ENCODE measurements at regions not wholly inside any gene's neighbourhood (a gene's known extent, or its start where the extent isn't known, plus 50 kb on each side); places are given as distances from the start of the nearest gene placed in this dataset.

- Histone ChIP-seq H3K27ac (ENCODE audit: low read length) (no peak overlapping the region), H3K4me1 (ENCODE audit: control insufficient read depth, insufficient read depth, low read length) (no peaks in the 10 kb centered on the region), H3K27me3 (ENCODE audit: control insufficient read depth, insufficient read depth, low read length) (no peaks in the 10 kb centered on the region), H3K9me3 (ENCODE audit: control insufficient read depth, insufficient read depth, low read depth, low read length) (no peaks in the 10 kb centered on the region), H3K36me3 (ENCODE audit: control insufficient read depth, insufficient read depth, low read length) (no peaks in the 10 kb centered on the region), H3K4me3 (ENCODE audit: low read depth in 2 of 2, low read length in 2 of 2) (no peak overlapping the region)
- POLR2A ChIA-PET: no interaction called here
- intact Hi-C loops (cut with micrococcal nuclease; ENCODE audit: unreplicated experiment): no loop called here
- in situ Hi-C loops (cut with HindIII; ENCODE audit: low pct_unique_long_range_greater_than_20kb, low sequenced_read_pairs): no loop called here
- DNase-seq (ENCODE audit: low read depth, low spot score): no peak
- BruUV-seq (replicated peaks): no TSS peak
- CTCF ChIA-PET: no interaction called here
- ATAC-seq: no peak
- TF ChIP-seq POLR2AphosphoS5 (IDR thresholded peaks at IDR 0.05; ENCODE audit: low read depth, low read length): no peak
- TF ChIP-seq, protein P1, sequence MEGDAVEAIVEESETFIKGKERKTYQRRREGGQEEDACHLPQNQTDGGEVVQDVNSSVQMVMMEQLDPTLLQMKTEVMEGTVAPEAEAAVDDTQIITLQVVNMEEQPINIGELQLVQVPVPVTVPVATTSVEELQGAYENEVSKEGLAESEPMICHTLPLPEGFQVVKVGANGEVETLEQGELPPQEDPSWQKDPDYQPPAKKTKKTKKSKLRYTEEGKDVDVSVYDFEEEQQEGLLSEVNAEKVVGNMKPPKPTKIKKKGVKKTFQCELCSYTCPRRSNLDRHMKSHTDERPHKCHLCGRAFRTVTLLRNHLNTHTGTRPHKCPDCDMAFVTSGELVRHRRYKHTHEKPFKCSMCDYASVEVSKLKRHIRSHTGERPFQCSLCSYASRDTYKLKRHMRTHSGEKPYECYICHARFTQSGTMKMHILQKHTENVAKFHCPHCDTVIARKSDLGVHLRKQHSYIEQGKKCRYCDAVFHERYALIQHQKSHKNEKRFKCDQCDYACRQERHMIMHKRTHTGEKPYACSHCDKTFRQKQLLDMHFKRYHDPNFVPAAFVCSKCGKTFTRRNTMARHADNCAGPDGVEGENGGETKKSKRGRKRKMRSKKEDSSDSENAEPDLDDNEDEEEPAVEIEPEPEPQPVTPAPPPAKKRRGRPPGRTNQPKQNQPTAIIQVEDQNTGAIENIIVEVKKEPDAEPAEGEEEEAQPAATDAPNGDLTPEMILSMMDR (IDR thresholded peaks at IDR 0.05): no peak
- TF ChIP-seq, protein P2, sequence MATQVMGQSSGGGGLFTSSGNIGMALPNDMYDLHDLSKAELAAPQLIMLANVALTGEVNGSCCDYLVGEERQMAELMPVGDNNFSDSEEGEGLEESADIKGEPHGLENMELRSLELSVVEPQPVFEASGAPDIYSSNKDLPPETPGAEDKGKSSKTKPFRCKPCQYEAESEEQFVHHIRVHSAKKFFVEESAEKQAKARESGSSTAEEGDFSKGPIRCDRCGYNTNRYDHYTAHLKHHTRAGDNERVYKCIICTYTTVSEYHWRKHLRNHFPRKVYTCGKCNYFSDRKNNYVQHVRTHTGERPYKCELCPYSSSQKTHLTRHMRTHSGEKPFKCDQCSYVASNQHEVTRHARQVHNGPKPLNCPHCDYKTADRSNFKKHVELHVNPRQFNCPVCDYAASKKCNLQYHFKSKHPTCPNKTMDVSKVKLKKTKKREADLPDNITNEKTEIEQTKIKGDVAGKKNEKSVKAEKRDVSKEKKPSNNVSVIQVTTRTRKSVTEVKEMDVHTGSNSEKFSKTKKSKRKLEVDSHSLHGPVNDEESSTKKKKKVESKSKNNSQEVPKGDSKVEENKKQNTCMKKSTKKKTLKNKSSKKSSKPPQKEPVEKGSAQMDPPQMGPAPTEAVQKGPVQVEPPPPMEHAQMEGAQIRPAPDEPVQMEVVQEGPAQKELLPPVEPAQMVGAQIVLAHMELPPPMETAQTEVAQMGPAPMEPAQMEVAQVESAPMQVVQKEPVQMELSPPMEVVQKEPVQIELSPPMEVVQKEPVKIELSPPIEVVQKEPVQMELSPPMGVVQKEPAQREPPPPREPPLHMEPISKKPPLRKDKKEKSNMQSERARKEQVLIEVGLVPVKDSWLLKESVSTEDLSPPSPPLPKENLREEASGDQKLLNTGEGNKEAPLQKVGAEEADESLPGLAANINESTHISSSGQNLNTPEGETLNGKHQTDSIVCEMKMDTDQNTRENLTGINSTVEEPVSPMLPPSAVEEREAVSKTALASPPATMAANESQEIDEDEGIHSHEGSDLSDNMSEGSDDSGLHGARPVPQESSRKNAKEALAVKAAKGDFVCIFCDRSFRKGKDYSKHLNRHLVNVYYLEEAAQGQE (IDR thresholded peaks at IDR 0.05; ENCODE audit: insufficient read depth in 1 of 2, low read depth in 2 of 2, low read length in 1 of 2): no peak
- no peak for TF ChIP-seq SIN3A (IDR thresholded peaks at IDR 0.05; ENCODE audit: borderline replicate concordance, insufficient read depth, low read depth, low read length)
- TF ChIP-seq TCF7L2 (IDR thresholded peaks at IDR 0.05; ENCODE audit: low read depth, low read length): no peak
Observed at GRCh38 chr3:182485301-182485700, 308.0 kb upstream of the ATP11B start.

DNA sequence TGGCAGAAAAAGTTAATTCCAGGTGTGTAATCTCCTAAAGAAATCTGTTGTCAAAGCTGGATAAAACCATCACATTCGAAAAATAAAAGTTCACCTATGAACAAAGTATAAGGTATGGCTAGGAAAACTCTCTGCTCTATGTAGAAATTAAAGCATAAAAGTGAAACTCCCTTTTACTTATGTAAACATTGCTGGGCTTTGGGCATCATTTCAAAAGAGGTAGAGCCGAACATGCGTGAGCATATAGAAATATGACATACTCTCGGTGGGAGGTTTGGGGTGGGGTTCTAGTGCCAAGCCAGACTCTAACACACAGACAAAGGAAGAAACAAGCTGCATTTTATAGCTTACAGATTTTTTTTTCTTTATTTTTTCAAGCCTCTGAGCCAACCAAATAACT lies 306.8 kb upstream of the ATP11B start:
- no peak overlapping the region for H3K4me3 ChIP-seq (ENCODE audit: low read depth in 2 of 2, low read length in 2 of 2)
- ChIA-PET CTCF (no interaction called here), POLR2A (no interaction called here)
- BruUV-seq (replicated peaks): no TSS peak
- H3K4me1 ChIP-seq (ENCODE audit: control insufficient read depth, insufficient read depth, low read length): no peaks in the 10 kb centered on the region
- no peak overlapping the region for H3K27ac ChIP-seq (ENCODE audit: low read length)
- ATAC-seq: no peak
- DNase-seq (ENCODE audit: low read depth, low spot score): no peak
- intact Hi-C loops (cut with micrococcal nuclease; ENCODE audit: unreplicated experiment): no loop called here
- H3K9me3 ChIP-seq (ENCODE audit: control insufficient read depth, insufficient read depth, low read depth, low read length): no peaks in the 10 kb centered on the region
- no peaks in the 10 kb centered on the region for H3K27me3 ChIP-seq (ENCODE audit: control insufficient read depth, insufficient read depth, low read length)
- TF ChIP-seq SIN3A (IDR thresholded peaks at IDR 0.05; ENCODE audit: borderline replicate concordance, insufficient read depth, low read depth, low read length): no peak
- no peak for TF ChIP-seq TCF7L2 (IDR thresholded peaks at IDR 0.05; ENCODE audit: low read depth, low read length)
- no peak for TF ChIP-seq POLR2AphosphoS5 (IDR thresholded peaks at IDR 0.05; ENCODE audit: low read depth, low read length)
- TF ChIP-seq, protein P2 (IDR thresholded peaks at IDR 0.05; ENCODE audit: insufficient read depth in 1 of 2, low read depth in 2 of 2, low read length in 1 of 2): no peak
- TF ChIP-seq, protein P1 (IDR thresholded peaks at IDR 0.05): no peak
- no peaks in the 10 kb centered on the region for H3K36me3 ChIP-seq (ENCODE audit: control insufficient read depth, insufficient read depth, low read length)
- in situ Hi-C loops (cut with HindIII; ENCODE audit: low pct_unique_long_range_greater_than_20kb, low sequenced_read_pairs): no loop called here

Data from Panc1 (cell line).